ENCODE measurements at regions not wholly inside any gene's neighbourhood (a gene's known extent, or its start where the extent isn't known, plus 50 kb on each side); places are given as distances from the start of the nearest gene placed in this dataset.

DNA sequence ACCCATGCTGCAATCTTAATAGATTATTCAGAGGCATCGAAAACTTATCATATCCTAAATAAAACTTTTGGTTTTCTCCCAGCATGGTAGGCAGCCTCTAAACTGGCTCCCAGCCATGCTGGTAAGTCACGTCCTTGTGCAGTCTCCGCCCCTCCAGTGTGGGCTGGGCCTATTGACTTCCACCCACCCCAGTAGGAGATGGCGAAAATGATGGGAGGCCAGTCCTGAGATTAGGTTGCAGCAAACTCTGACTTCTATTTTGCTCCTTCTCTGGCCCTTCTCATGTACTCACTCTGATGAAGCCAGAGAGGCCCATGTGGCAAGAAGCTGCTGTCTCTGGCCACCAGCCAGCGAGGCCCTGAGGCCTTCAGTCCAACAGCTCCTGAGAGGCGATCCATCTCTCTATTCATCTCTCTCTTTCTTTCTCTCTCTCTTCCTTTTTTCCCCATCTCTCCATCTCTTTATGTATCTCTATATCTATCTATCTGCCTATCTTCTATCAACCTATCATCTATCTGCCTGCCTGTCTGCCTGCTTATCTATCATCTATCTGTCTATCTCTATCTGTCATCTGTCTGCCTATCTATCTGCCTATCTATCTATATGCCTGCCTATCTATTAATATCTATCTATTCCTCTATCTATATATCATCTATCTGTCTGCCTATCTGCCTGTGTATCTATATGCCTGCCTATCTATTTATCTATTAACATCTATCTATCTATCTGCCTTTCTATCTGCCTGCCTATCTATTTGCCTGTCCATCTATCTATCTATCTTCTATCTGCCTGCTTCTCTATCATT lies 52.7 kb upstream of the STX16 start:
- BruUV-seq (replicated peaks), result no TSS peak

More for the DNA sequence above, 52.7 kb upstream of the STX16 start:
- H3K79me2 ChIP-seq (ENCODE audit: insufficient read depth, low read length), result no peaks in the 10 kb centered on the region
- FAIRE-seq, result no peak
- H2AFZ ChIP-seq (ENCODE audit: low read length), result no peak overlapping the region
- TF ChIP-seq TEAD2 (CRISPR knock-in tag; IDR thresholded peaks at IDR 0.05) (no peak), IRF2 (CRISPR knock-in tag; IDR thresholded peaks at IDR 0.05) (no peak), SRSF4 (IDR thresholded peaks at IDR 0.05; ENCODE audit: low read depth, low read length, poor library complexity, severe bottlenecking) (no peak), PPARG (CRISPR knock-in tag; conservative IDR thresholded peaks at IDR 0.05) (no peak), RXRA (CRISPR knock-in tag; IDR thresholded peaks at IDR 0.05) (no peak), ZNF253 (CRISPR knock-in tag; IDR thresholded peaks at IDR 0.05; ENCODE audit: borderline replicate concordance) (no peak), ZNF660 (CRISPR knock-in tag; IDR thresholded peaks at IDR 0.05; ENCODE audit: borderline replicate concordance, low read depth) (no peak), KLF16 (CRISPR knock-in tag; IDR thresholded peaks at IDR 0.05) (no peak), ZNF572 (CRISPR knock-in tag; IDR thresholded peaks at IDR 0.05) (no peak), ZNF256 (CRISPR knock-in tag; conservative IDR thresholded peaks at IDR 0.05) (no peak), ZSCAN31 (CRISPR knock-in tag; IDR thresholded peaks at IDR 0.05; ENCODE audit: low read depth) (no peak), GTF2F1 (IDR thresholded peaks at IDR 0.05; ENCODE audit: low read length) (no peak), TAF15 (IDR thresholded peaks at IDR 0.05; ENCODE audit: low read depth, low read length, poor library complexity, severe bottlenecking) (no peak)
- TF ChIP-seq, protein P1, sequence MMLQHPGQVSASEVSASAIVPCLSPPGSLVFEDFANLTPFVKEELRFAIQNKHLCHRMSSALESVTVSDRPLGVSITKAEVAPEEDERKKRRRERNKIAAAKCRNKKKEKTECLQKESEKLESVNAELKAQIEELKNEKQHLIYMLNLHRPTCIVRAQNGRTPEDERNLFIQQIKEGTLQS (CRISPR knock-in tag; IDR thresholded peaks at IDR 0.05), result no peak
- TF ChIP-seq, protein P2, sequence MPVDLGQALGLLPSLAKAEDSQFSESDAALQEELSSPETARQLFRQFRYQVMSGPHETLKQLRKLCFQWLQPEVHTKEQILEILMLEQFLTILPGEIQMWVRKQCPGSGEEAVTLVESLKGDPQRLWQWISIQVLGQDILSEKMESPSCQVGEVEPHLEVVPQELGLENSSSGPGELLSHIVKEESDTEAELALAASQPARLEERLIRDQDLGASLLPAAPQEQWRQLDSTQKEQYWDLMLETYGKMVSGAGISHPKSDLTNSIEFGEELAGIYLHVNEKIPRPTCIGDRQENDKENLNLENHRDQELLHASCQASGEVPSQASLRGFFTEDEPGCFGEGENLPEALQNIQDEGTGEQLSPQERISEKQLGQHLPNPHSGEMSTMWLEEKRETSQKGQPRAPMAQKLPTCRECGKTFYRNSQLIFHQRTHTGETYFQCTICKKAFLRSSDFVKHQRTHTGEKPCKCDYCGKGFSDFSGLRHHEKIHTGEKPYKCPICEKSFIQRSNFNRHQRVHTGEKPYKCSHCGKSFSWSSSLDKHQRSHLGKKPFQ (CRISPR knock-in tag; IDR thresholded peaks at IDR 0.05; ENCODE audit: insufficient replicate concordance), result no peak
- TF ChIP-seq, protein P3, sequence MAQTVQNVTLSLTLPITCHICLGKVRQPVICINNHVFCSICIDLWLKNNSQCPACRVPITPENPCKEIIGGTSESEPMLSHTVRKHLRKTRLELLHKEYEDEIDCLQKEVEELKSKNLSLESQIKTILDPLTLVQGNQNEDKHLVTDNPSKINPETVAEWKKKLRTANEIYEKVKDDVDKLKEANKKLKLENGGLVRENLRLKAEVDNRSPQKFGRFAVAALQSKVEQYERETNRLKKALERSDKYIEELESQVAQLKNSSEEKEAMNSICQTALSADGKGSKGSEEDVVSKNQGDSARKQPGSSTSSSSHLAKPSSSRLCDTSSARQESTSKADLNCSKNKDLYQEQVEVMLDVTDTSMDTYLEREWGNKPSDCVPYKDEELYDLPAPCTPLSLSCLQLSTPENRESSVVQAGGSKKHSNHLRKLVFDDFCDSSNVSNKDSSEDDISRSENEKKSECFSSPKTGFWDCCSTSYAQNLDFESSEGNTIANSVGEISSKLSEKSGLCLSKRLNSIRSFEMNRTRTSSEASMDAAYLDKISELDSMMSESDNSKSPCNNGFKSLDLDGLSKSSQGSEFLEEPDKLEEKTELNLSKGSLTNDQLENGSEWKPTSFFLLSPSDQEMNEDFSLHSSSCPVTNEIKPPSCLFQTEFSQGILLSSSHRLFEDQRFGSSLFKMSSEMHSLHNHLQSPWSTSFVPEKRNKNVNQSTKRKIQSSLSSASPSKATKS (CRISPR knock-in tag; IDR thresholded peaks at IDR 0.05), result no peak
- TF ChIP-seq, protein P4, sequence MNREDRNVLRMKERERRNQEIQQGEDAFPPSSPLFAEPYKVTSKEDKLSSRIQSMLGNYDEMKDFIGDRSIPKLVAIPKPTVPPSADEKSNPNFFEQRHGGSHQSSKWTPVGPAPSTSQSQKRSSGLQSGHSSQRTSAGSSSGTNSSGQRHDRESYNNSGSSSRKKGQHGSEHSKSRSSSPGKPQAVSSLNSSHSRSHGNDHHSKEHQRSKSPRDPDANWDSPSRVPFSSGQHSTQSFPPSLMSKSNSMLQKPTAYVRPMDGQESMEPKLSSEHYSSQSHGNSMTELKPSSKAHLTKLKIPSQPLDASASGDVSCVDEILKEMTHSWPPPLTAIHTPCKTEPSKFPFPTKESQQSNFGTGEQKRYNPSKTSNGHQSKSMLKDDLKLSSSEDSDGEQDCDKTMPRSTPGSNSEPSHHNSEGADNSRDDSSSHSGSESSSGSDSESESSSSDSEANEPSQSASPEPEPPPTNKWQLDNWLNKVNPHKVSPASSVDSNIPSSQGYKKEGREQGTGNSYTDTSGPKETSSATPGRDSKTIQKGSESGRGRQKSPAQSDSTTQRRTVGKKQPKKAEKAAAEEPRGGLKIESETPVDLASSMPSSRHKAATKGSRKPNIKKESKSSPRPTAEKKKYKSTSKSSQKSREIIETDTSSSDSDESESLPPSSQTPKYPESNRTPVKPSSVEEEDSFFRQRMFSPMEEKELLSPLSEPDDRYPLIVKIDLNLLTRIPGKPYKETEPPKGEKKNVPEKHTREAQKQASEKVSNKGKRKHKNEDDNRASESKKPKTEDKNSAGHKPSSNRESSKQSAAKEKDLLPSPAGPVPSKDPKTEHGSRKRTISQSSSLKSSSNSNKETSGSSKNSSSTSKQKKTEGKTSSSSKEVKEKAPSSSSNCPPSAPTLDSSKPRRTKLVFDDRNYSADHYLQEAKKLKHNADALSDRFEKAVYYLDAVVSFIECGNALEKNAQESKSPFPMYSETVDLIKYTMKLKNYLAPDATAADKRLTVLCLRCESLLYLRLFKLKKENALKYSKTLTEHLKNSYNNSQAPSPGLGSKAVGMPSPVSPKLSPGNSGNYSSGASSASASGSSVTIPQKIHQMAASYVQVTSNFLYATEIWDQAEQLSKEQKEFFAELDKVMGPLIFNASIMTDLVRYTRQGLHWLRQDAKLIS (CRISPR knock-in tag; IDR thresholded peaks at IDR 0.05), result no peak
- H3K9ac ChIP-seq (ENCODE audit: insufficient read depth, low read depth, low read length), result no peak overlapping the region
- no peak overlapping the region for H3K27ac ChIP-seq (ENCODE audit: extremely low read length, insufficient read depth, low read length)
- in situ Hi-C loops (cut with HindIII; ENCODE audit: extremely low pct_ligation_motif_present, low pct_unique_long_range_greater_than_20kb), result no loop called here
- no peak for ATAC-seq
- DNase-seq (ENCODE audit: low spot score), result no peak
- H3K9me3 ChIP-seq (ENCODE audit: low read length), result no peaks in the 10 kb centered on the region
- H3K4me1 ChIP-seq (ENCODE audit: insufficient read depth, low read length), result no peaks in the 10 kb centered on the region
- H3K27me3 ChIP-seq (ENCODE audit: control insufficient read depth in 1 of 2, insufficient read depth in 2 of 2, low read length in 2 of 2), result peaks cover 10 to 68% of the 10 kb centered on the region in 2 experiments; a peak in 4 of 5 replicates
- ChIA-PET POLR2A (no interaction called here), CTCF (ENCODE audit: low intra/inter-chr PET ratio, low total read pairs) (no interaction called here)
- intact Hi-C loops (cut with micrococcal nuclease; ENCODE audit: unreplicated experiment), result no loop called here
- H3K4me2 ChIP-seq (ENCODE audit: low read depth, low read length), result no peak overlapping the region
- 23% methylated on average over 6 of the region's 6 CpGs for WGBS (ENCODE audit: low lambda C conversion rate)
- H3K4me3 ChIP-seq (replicated peaks in 1 of 3; ENCODE audit: insufficient read depth in 1 of 3, low read depth in 2 of 3, low read length in 3 of 3), result no peak overlapping the region
- no peaks in the 10 kb centered on the region for H3K36me3 ChIP-seq (replicated peaks in 1 of 2; ENCODE audit: control insufficient read depth in 1 of 2, insufficient read depth in 2 of 2, low read length in 2 of 2)
- no peaks in the 10 kb centered on the region for H4K20me1 ChIP-seq (ENCODE audit: insufficient read depth, low read length)
